ENCODE measurements at regions not wholly inside any gene's neighbourhood (a gene's known extent, or its start where the extent isn't known, plus 50 kb on each side); places are given as distances from the start of the nearest gene placed in this dataset.

GRCh38 chr3:13248640-13249039 is 171.5 kb downstream of the NUP210 start:
- H3K4me3 ChIP-seq (ENCODE audit: low read length): no peak overlapping the region
- DNase-seq (ENCODE audit: low read depth): no peak
- no peak for TF ChIP-seq CTCF (conservative IDR thresholded peaks at IDR 0.05; ENCODE audit: low read depth, low read length)

- no peak overlapping the region for H3K4me3 ChIP-seq (ENCODE audit: low read length)
- DNase-seq (ENCODE audit: low read depth): no peak
- no peak for TF ChIP-seq CTCF (conservative IDR thresholded peaks at IDR 0.05; ENCODE audit: low read depth, low read length)
Observed at GRCh38 chr3:13245615-13245978, 172.4 kb upstream of the IQSEC1 start.

- H3K4me3 ChIP-seq (ENCODE audit: low read length): no peak overlapping the region
- TF ChIP-seq CTCF (conservative IDR thresholded peaks at IDR 0.05; ENCODE audit: low read depth, low read length): no peak
- no peak for DNase-seq (ENCODE audit: low read depth)
Observed at GRCh38 chr3:13243586-13243985, 170.4 kb upstream of the IQSEC1 start.

DNA sequence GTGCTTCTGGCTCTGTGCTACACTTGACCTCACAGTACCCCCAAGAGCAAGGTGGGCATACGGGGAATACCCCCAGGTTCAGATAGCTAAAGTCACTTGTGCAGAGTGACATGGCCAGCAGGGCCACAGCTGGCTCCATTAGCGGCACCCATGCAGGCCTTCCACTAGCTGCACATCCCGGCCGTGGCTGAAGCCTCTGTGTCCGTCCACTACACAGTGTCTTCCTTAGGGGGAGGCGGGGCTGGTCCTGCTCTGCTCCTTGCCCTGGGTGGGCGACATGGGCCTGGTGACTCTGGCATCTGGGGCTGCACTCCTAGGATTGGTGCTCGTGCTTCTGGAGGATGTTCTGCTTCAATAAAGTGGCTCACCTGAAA is 169.1 kb upstream of the IQSEC1 start:
- no peak overlapping the region for H3K4me3 ChIP-seq (ENCODE audit: low read length)
- TF ChIP-seq CTCF (conservative IDR thresholded peaks at IDR 0.05; ENCODE audit: low read depth, low read length): no peak
- no peak for DNase-seq (ENCODE audit: low read depth)

- H3K4me3 ChIP-seq (ENCODE audit: low read length): no peak overlapping the region
- DNase-seq (ENCODE audit: low read depth): no peak
- TF ChIP-seq CTCF (conservative IDR thresholded peaks at IDR 0.05; ENCODE audit: low read depth, low read length): no peak
Observed at GRCh38 chr3:13241621-13242363, 168.6 kb upstream of the IQSEC1 start.

- no peak for DNase-seq (ENCODE audit: low read depth)
- no peak for TF ChIP-seq CTCF (conservative IDR thresholded peaks at IDR 0.05; ENCODE audit: low read depth, low read length)
- H3K4me3 ChIP-seq (ENCODE audit: low read length): no peak overlapping the region
Observed at GRCh38 chr3:13240928-13241618, 167.8 kb upstream of the IQSEC1 start.

DNA sequence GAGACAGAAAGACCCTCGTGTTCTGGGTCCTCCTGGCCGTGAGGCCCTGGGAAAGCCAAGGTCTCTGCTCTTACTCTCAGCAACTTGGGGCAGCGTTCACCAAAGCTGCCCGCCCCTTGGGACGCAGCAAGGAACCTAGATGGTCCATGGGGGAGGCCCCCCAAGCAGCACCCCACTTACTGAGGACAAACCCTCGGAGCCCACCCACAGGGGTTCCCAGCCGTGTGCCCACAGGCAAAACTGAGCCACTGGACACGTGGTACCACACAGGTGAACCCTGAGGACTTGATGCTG is 166.2 kb upstream of the IQSEC1 start:
- H3K4me3 ChIP-seq (ENCODE audit: low read length): no peak overlapping the region
- no peak for TF ChIP-seq CTCF (conservative IDR thresholded peaks at IDR 0.05; ENCODE audit: low read depth, low read length)

More for the DNA sequence above, 166.2 kb upstream of the IQSEC1 start:
- no peak for DNase-seq (ENCODE audit: low read depth)
